ENCODE measurements at regions not wholly inside any gene's neighbourhood (a gene's known extent, or its start where the extent isn't known, plus 50 kb on each side); places are given as distances from the start of the nearest gene placed in this dataset.

- DNase-seq (ENCODE audit: low read depth), result no peak
Measured at GRCh38 chr12:24042651-24043050, 93.2 kb upstream of the SOX5 start.

DNA sequence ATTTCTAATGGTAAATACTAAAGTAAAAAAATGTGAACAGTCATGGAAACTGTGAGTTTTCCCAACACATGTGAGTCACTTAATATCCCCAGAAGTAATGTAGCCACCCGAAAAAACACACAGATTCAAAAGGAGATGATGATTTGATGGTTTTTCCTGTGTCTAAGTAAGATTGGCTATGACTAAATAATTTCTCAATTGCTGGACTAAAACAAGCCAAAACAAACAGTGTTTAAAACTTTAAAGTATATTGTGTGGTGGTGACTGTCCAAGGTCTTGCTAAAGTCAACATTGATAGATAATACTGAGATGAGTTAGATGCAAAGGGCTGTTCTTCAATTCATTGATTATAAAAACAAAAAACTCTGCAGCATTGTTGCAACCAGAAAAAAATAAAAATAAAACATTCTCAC is 89.6 kb upstream of the SOX5 start:
- no peak for DNase-seq (ENCODE audit: low read depth)

GRCh38 chr12:24038211-24038997 is 88.9 kb upstream of the SOX5 start:
- DNase-seq (ENCODE audit: low read depth), result no peak

GRCh38 chr12:24036438-24037216 is 87.2 kb upstream of the SOX5 start:
- DNase-seq (ENCODE audit: low read depth), result no peak

DNA sequence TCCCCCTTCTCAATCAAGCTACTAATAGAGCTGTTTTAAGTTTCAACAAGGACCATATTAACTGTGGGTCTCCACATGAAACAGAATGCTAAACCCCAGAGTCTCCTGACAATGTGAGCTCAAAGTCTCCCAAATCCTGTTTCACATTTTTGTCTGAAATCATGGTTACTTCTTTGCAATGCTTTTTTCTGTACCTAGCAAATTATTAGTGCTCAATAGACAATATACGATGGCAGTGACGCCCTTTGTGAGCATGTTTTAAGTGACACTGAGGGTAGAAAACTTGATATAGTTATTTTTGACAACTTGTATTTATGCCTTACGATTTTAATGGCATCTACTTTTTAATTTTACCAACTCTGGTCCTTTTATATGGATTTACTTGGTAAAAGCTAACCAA is 85.4 kb upstream of the SOX5 start:
- no peak for DNase-seq (ENCODE audit: low read depth)

GRCh38 chr12:24034160-24034559 is 84.7 kb upstream of the SOX5 start:
- no peak for DNase-seq (ENCODE audit: low read depth)

GRCh38 chr12:24027352-24027751 is 77.9 kb upstream of the SOX5 start:
- DNase-seq (ENCODE audit: low read depth), result no peak

DNA sequence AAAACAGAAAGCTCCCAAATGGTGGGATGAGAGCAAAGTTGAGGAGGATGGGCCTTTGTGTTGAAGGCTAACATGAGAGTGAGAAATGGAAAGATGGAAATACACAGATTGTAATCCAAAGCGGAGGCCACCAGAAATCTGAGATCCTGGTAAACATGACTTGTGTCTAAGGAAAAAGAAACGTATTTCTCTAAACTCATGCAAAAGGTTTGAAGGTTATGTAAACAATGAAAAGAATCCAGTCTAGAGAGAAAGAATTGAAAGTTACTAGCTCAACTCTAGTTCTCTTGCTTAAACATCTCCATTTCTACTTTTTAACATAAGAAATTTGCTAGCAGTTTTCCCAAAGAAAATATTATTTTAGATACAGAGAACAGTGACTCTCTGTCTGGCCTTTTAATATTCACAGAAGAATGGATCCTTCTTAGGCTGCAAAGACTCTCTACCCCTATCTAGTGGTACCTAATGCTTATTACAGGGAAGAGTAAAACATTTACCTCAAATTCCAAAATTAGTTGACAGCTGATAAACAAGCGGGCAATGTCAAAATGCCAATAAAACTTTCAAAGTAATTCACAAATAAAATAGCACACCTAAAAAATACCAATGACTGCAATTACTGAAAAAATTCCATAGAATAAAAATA is 75.8 kb upstream of the SOX5 start:
- DNase-seq (ENCODE audit: low read depth), result no peak

- DNase-seq (ENCODE audit: low read depth), result no peak
Measured at GRCh38 chr12:24023081-24023480, 73.6 kb upstream of the SOX5 start.

GRCh38 chr12:24021164-24021502 is 71.7 kb upstream of the SOX5 start:
- DNase-seq (ENCODE audit: low read depth), result no peak

DNA sequence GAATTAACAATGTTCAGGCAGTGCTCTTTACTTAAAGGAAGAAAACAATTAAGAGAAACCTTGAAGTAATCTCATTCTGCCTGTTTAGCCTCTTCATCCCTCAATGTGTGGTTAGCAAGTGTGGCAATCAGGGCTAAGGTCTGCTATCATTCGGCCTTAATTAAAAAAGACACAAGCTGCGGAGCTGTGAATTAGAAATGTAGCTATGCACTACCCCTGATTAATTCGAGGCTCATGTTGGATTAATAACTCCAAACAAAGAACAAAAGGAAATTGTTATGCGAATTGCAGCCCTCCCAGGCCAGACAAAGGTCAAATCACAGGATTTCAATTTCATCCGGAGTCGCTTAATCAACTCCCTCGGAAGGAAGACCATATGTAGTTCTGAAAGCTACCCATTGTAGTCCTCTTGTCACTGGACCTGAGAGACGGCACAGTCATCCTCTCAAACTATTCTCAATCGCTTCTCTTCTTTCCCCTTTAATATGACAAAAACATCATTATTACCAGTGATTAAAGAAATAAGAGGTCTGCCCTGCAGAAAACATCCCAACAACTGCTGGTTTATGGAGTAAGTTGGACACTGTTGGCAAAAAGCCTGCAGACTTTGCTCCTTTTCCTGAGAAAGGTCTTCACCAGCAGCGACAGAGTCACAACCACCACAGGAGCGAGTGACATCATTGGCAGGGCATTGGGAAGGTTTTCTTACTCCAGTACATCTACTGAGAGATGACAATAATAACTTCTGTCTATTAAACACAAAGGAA is 71.1 kb upstream of the SOX5 start:
- no peak for DNase-seq (ENCODE audit: low read depth)

- DNase-seq (ENCODE audit: low read depth), result no peak
Measured at GRCh38 chr12:24015833-24016160, 66.3 kb upstream of the SOX5 start.

- DNase-seq (ENCODE audit: low read depth), result no peak
Measured at GRCh38 chr12:24014915-24015832, 65.7 kb upstream of the SOX5 start.

DNA sequence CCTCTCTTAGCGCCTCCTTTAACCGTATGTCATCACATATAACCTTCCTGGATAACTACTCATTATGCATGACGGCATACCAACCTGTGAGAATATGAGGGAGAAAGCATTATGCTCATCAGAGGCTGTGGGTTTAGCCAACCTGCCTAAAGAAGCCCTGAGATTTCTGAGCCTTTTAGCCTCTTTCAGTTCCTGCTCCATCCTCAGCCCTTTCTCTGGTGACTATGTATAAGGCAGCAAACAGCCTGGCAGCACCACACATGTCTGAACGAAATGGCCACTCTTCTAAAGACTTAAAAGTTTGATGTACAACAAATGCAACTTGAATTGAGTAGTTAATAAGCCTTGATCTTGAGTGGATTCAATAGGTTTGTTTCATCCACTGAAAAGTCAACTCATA is 64.8 kb upstream of the SOX5 start:
- DNase-seq (ENCODE audit: low read depth), result no peak

GRCh38 chr12:24012528-24012927 is 63.1 kb upstream of the SOX5 start:
- no peak for DNase-seq (ENCODE audit: low read depth)

GRCh38 chr12:24011927-24012507 is 62.5 kb upstream of the SOX5 start:
- DNase-seq (ENCODE audit: low read depth), result no peak

DNA sequence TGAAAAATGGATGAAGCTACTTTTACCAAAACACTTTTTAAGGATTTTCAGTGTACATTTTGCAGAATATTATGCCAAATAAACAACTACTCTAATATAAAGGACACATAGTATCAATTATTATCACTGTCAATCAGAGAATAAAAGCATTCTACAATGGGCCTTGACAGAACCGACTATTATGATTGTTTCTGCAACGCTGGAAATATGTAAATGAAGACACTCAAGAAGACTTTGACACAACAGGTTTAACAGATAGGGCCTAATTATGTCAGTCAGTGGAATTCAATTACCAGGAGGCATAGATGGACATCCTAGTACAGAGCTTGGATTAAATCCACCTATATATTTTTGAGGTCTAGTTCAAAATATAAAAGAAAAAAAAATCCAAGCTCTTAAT is 58.7 kb upstream of the SOX5 start:
- no peak for DNase-seq (ENCODE audit: low read depth)

Measured in activated T-helper 9 cell treated with anti-CD3 and anti-CD28 coated beads, Interleukin-2, amount 50 U/mL, for 16 hours (primary cell).